Hepatocyte (in vitro differentiated cells): ENCODE measurements at regions not wholly inside any gene's neighbourhood (a gene's known extent, or its start where the extent isn't known, plus 50 kb on each side); places are given as distances from the start of the nearest gene placed in this dataset.
A peak's percentile ranks its signal among the peaks of the same experiment; 100 is the strongest.

Source experiments
- DNase-seq: peaks from one replicate; pipeline ENCODE4 v3.0.0-alpha.2; 2016; ENCODE audit warnings: low spot score
- H2AFZ ChIP-seq: fragments of 200-600 bp; sonication (generic); 2 replicates; pipeline ENCODE4 v1.6.0; 2016; ENCODE audit warnings: antibody characterized with exemption, mild to moderate bottlenecking
- H3K27ac ChIP-seq: fragments of 200-600 bp; sonication (generic); 2 replicates; pipeline ENCODE4 v1.5.1; 2016; ENCODE audit warnings: mild to moderate bottlenecking
- H3K27me3 ChIP-seq: fragments of 200-600 bp; sonication (generic); 2 replicates; pipeline ENCODE4 v1.6.1; 2016
- H3K36me3 ChIP-seq: fragments of 200-600 bp; sonication (generic); replicated peaks from 2 replicates; pipeline ENCODE4 v1.5.1; 2016; ENCODE audit warnings: low read depth; ENCODE audit not compliant: insufficient read depth
- H3K4me1 ChIP-seq: fragments of 200-600 bp; sonication (generic); 2 replicates; pipeline ENCODE4 v1.5.1; 2016; ENCODE audit warnings: mild to moderate bottlenecking, moderate library complexity; ENCODE audit not compliant: insufficient read depth
- H3K4me2 ChIP-seq: fragments of 200-600 bp; sonication (generic); 2 replicates; pipeline ENCODE4 v1.6.0; 2016
- H3K4me3 ChIP-seq: fragments of 200-600 bp; sonication (generic); 2 replicates; pipeline ENCODE4 v1.5.1; 2016; ENCODE audit warnings: mild to moderate bottlenecking
- H3K79me2 ChIP-seq: fragments of 200-600 bp; sonication (generic); 2 replicates; pipeline ENCODE4 v1.6.0; 2017; ENCODE audit warnings: mild to moderate bottlenecking
- H3K9me2 ChIP-seq: fragments of 200-600 bp; sonication (generic); replicated peaks from 2 replicates; pipeline ENCODE4 v1.6.0; 2017; ENCODE audit warnings: mild to moderate bottlenecking; ENCODE audit not compliant: insufficient read depth
- H3K9me3 ChIP-seq: fragments of 200-600 bp; sonication (generic); 2 replicates; pipeline ENCODE4 v1.5.1; 2016; ENCODE audit warnings: low read depth, mild to moderate bottlenecking
- H4K20me1 ChIP-seq: fragments of 200-600 bp; sonication (generic); 2 replicates; pipeline ENCODE4 v1.6.0; 2016; ENCODE audit warnings: mild to moderate bottlenecking; ENCODE audit not compliant: insufficient read depth, poor library complexity, severe bottlenecking
- CTCF ChIP-seq: fragments of 200-600 bp; sonication (generic); IDR thresholded peaks from 2 replicates; pipeline ENCODE4 v1.5.1; 2016; ENCODE audit warnings: antibody characterized with exemption, mild to moderate bottlenecking; ENCODE audit not compliant: poor library complexity
- EZH2 ChIP-seq: fragments of 200-600 bp; sonication (generic); IDR thresholded peaks from 2 replicates; pipeline ENCODE4 v1.6.1; 2016; ENCODE audit warnings: antibody characterized with exemption, mild to moderate bottlenecking, borderline replicate concordance
- EZH2phosphoT487 ChIP-seq: fragments of 200-600 bp; sonication (generic); IDR thresholded peaks from one replicate; pipeline ENCODE4 v1.6.1; 2018; ENCODE audit warnings: antibody characterized with exemption, mild to moderate bottlenecking, low read depth, moderate library complexity; ENCODE audit not compliant: unreplicated experiment, severe bottlenecking
- WGBS: methylation state at CpG from one replicate; pipeline ENCODE4 v1.1.6; 2016; ENCODE audit warnings: low lambda C conversion rate; ENCODE audit errors: missing lambda C conversion rate; 5-methylcytosine and 5-hydroxymethylcytosine counted together

- TF ChIP-seq CTCF (no peak), EZH2phosphoT487 (no peak), EZH2 (no peak)
- WGBS = 94% methylated on average over 1 of the region's 1 CpG
Measured at GRCh38 chr2:142416996-142417395, 286.2 kb upstream of the LRP1B start.

GRCh38 chr2:142415461-142415860 is 284.6 kb upstream of the LRP1B start:
- Histone ChIP-seq H3K27ac (no peak overlapping the region), H3K79me2 (no peaks in the 10 kb centered on the region), H3K27me3 (no peaks in the 10 kb centered on the region), H3K4me3 (no peak overlapping the region), H3K4me1 (no peaks in the 10 kb centered on the region), H4K20me1 (no peaks in the 10 kb centered on the region), H2AFZ (no peak overlapping the region), H3K9me3 (no peaks in the 10 kb centered on the region), H3K36me3 (no peaks in the 10 kb centered on the region), H3K4me2 (no peak overlapping the region), H3K9me2 (no peaks in the 10 kb centered on the region)
- peak; percentile 14 for DNase-seq
- TF ChIP-seq CTCF (no peak), EZH2phosphoT487 (no peak), EZH2 (no peak)
- WGBS = 62% methylated on average over 3 of the region's 3 CpGs

More at GRCh38 chr2:142416996-142417395, 286.2 kb upstream of the LRP1B start:
- Histone ChIP-seq H3K4me1 (no peaks in the 10 kb centered on the region), H3K9me2 (no peaks in the 10 kb centered on the region), H3K27ac (no peak overlapping the region), H3K79me2 (no peaks in the 10 kb centered on the region), H2AFZ (no peak overlapping the region), H3K4me3 (no peak overlapping the region), H3K9me3 (no peaks in the 10 kb centered on the region), H3K4me2 (no peak overlapping the region), H4K20me1 (no peaks in the 10 kb centered on the region), H3K27me3 (no peaks in the 10 kb centered on the region), H3K36me3 (no peaks in the 10 kb centered on the region)
- no peak for DNase-seq

- no peaks in the 10 kb centered on the region for H3K79me2 ChIP-seq
- H3K4me2 ChIP-seq = no peak overlapping the region
- no peaks in the 10 kb centered on the region for H3K27me3 ChIP-seq
- H3K27ac ChIP-seq = no peak overlapping the region
- H3K9me2 ChIP-seq = no peaks in the 10 kb centered on the region
- TF ChIP-seq EZH2phosphoT487 (no peak), EZH2 (no peak), CTCF (no peak)
- H3K4me3 ChIP-seq = no peak overlapping the region
- H4K20me1 ChIP-seq = no peaks in the 10 kb centered on the region
- no peaks in the 10 kb centered on the region for H3K36me3 ChIP-seq
- H3K9me3 ChIP-seq = no peaks in the 10 kb centered on the region
- H2AFZ ChIP-seq = no peak overlapping the region
- DNase-seq = no peak
- WGBS = 78% methylated on average over 1 of the region's 1 CpG
- H3K4me1 ChIP-seq = no peaks in the 10 kb centered on the region
Measured at GRCh38 chr2:142398212-142398611, 267.4 kb upstream of the LRP1B start.

GRCh38 chr2:142395291-142395690 is 264.5 kb upstream of the LRP1B start:
- Histone ChIP-seq H3K36me3 (no peaks in the 10 kb centered on the region), H3K9me2 (no peaks in the 10 kb centered on the region), H3K9me3 (no peaks in the 10 kb centered on the region), H3K79me2 (no peaks in the 10 kb centered on the region), H2AFZ (no peak overlapping the region), H3K4me3 (no peak overlapping the region), H3K27ac (no peak overlapping the region), H3K4me2 (no peak overlapping the region), H3K4me1 (no peaks in the 10 kb centered on the region), H3K27me3 (no peaks in the 10 kb centered on the region), H4K20me1 (no peaks in the 10 kb centered on the region)
- WGBS = 59% methylated on average over 1 of the region's 1 CpG
- no peak for DNase-seq
- TF ChIP-seq EZH2phosphoT487 (no peak), CTCF (no peak), EZH2 (no peak)
